Mucosa of rectum (tissue), 2 donors: ENCODE measurements at regions not wholly inside any gene's neighbourhood (a gene's known extent, or its start where the extent isn't known, plus 50 kb on each side); places are given as distances from the start of the nearest gene placed in this dataset.

Experiments used
- H3K27ac ChIP-seq, 2 donors: one replicate each; pipeline ENCODE4 v1.7.0; 2013; ENCODE audit warnings: inconsistent platforms in 2 of 2, low read depth in 2 of 2, low read length in 2 of 2
- H3K27me3 ChIP-seq, 2 donors: one replicate each; pipeline ENCODE4 v1.7.0; 2013; ENCODE audit warnings: low read length in 2 of 2; ENCODE audit not compliant: control insufficient read depth in 2 of 2, insufficient read depth in 2 of 2
- H3K36me3 ChIP-seq, 2 donors: one replicate each; pipeline ENCODE4 v1.7.0; 2013; ENCODE audit warnings: low read length in 2 of 2; ENCODE audit not compliant: control insufficient read depth in 2 of 2, insufficient read depth in 2 of 2
- H3K4me1 ChIP-seq, 2 donors: one replicate each; pipeline ENCODE4 v1.7.0; 2013; ENCODE audit warnings: low read length in 2 of 2, mild to moderate bottlenecking in 1 of 2; ENCODE audit not compliant: control insufficient read depth in 2 of 2, insufficient read depth in 2 of 2
- H3K4me3 ChIP-seq, 2 donors: one replicate each; pipeline ENCODE4 v1.7.0; 2013; ENCODE audit warnings: low read length in 2 of 2
- H3K9ac ChIP-seq, 2 donors: one replicate each; pipeline ENCODE4 v1.7.0; 2013; ENCODE audit warnings: low read length in 2 of 2, low read depth in 1 of 2, mild to moderate bottlenecking in 1 of 2
- H3K9me3 ChIP-seq, 2 donors: one replicate each; pipeline ENCODE4 v1.7.0; 2013; ENCODE audit warnings: low read length in 2 of 2; ENCODE audit not compliant: control insufficient read depth in 2 of 2
- donor health status: healthy.
- donor health status: Normal muscosa, but diverticular disease.

GRCh38 chr18:78528411-78529258, 451.0 kb upstream of the SALL3 start:
- no peak overlapping the region for H3K9ac ChIP-seq
- no peaks in the 10 kb centered on the region for H3K4me1 ChIP-seq
- H3K36me3 ChIP-seq, result no peaks in the 10 kb centered on the region

GRCh38 chr18:78531637-78532036, 448.0 kb upstream of the SALL3 start:
- Histone ChIP-seq H3K9me3 (peaks cover 0 to 5% of the 10 kb centered on the region in 2 donors), H3K9ac (no peak overlapping the region), H3K4me3 (no peak overlapping the region), H3K4me1 (no peaks in the 10 kb centered on the region), H3K27me3 (no peaks in the 10 kb centered on the region), H3K27ac (no peak overlapping the region), H3K36me3 (no peaks in the 10 kb centered on the region)

More at GRCh38 chr18:78528411-78529258, 451.0 kb upstream of the SALL3 start:
- Histone ChIP-seq H3K27ac (no peak overlapping the region), H3K4me3 (no peak overlapping the region), H3K27me3 (no peaks in the 10 kb centered on the region), H3K9me3 (peaks cover 0 to 5% of the 10 kb centered on the region in 2 donors)

- Histone ChIP-seq H3K9me3 (peaks cover 0 to 2% of the 10 kb centered on the region in 2 donors), H3K27ac (no peak overlapping the region), H3K27me3 (no peaks in the 10 kb centered on the region), H3K4me3 (no peak overlapping the region), H3K9ac (no peak overlapping the region), H3K4me1 (no peaks in the 10 kb centered on the region), H3K36me3 (no peaks in the 10 kb centered on the region)
Observed at GRCh38 chr18:78538669-78539440, 440.8 kb upstream of the SALL3 start.

- Histone ChIP-seq H3K9me3 (peaks cover 0 to 2% of the 10 kb centered on the region in 2 donors), H3K4me3 (no peak overlapping the region), H3K4me1 (no peaks in the 10 kb centered on the region), H3K36me3 (no peaks in the 10 kb centered on the region), H3K27me3 (no peaks in the 10 kb centered on the region), H3K9ac (no peak overlapping the region), H3K27ac (no peak overlapping the region)
Observed at GRCh38 chr18:78540636-78541529, 438.7 kb upstream of the SALL3 start.

GRCh38 chr18:78542204-78542603, 437.4 kb upstream of the SALL3 start:
- no peaks in the 10 kb centered on the region for H3K4me1 ChIP-seq
- H3K9me3 ChIP-seq, result peaks cover 0 to 2% of the 10 kb centered on the region in 2 donors
- no peak overlapping the region for H3K4me3 ChIP-seq
- no peaks in the 10 kb centered on the region for H3K27me3 ChIP-seq
- H3K36me3 ChIP-seq, result no peaks in the 10 kb centered on the region
- H3K9ac ChIP-seq, result no peak overlapping the region
- H3K27ac ChIP-seq, result no peak overlapping the region

GRCh38 chr18:78543201-78543725, 436.4 kb upstream of the SALL3 start:
- Histone ChIP-seq H3K9ac (no peak overlapping the region), H3K27me3 (no peaks in the 10 kb centered on the region), H3K27ac (no peak overlapping the region), H3K9me3 (peaks cover 0 to 4% of the 10 kb centered on the region in 2 donors), H3K4me3 (no peak overlapping the region), H3K4me1 (no peaks in the 10 kb centered on the region), H3K36me3 (no peaks in the 10 kb centered on the region)

GRCh38 chr18:78546281-78546680, 433.3 kb upstream of the SALL3 start:
- Histone ChIP-seq H3K4me1 (no peaks in the 10 kb centered on the region), H3K9me3 (peaks cover 12 to 13% of the 10 kb centered on the region in 2 donors), H3K9ac (no peak overlapping the region), H3K4me3 (no peak overlapping the region), H3K27me3 (no peaks in the 10 kb centered on the region), H3K27ac (no peak overlapping the region), H3K36me3 (no peaks in the 10 kb centered on the region)

- no peak overlapping the region for H3K4me3 ChIP-seq
- no peaks in the 10 kb centered on the region for H3K4me1 ChIP-seq
- H3K36me3 ChIP-seq, result no peaks in the 10 kb centered on the region
- H3K27ac ChIP-seq, result no peak overlapping the region
- H3K9ac ChIP-seq, result no peak overlapping the region
- H3K9me3 ChIP-seq, result peaks cover 12 to 13% of the 10 kb centered on the region in 2 donors
- H3K27me3 ChIP-seq, result no peaks in the 10 kb centered on the region
Observed at GRCh38 chr18:78547817-78548216, 431.8 kb upstream of the SALL3 start.

- peaks cover 12 to 13% of the 10 kb centered on the region in 2 donors for H3K9me3 ChIP-seq
- no peak overlapping the region for H3K27ac ChIP-seq
- no peak overlapping the region for H3K9ac ChIP-seq
- H3K36me3 ChIP-seq, result no peaks in the 10 kb centered on the region
- H3K4me3 ChIP-seq, result no peak overlapping the region
- H3K4me1 ChIP-seq, result no peaks in the 10 kb centered on the region
- H3K27me3 ChIP-seq, result no peaks in the 10 kb centered on the region
Observed at GRCh38 chr18:78548261-78549058, 431.2 kb upstream of the SALL3 start.
